ENCODE measurements at regions not wholly inside any gene's neighbourhood (a gene's known extent, or its start where the extent isn't known, plus 50 kb on each side); places are given as distances from the start of the nearest gene placed in this dataset.

DNA sequence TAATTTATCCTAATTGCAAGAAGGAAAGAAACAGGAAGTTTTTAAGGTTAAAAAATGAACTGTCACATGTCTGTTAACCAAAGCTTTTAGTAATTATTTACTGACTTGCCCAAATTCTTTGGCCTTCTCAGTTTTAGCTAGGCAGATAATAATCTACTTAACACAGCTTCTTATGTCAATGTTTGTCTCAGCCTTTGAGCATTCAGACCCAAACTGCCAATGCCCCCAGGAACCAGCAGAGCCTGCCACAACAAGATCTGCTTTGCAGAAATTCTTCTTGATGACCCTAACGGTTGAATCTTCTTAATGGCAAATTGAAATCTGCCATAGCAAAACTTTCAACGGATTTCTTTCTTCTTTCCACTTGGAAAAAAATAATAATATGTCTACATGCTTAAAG is 792.4 kb upstream of the ADGRL2 start:
- ChIA-PET POLR2A (ENCODE audit: low non-redundant PET) (no interaction called here), CTCF (no interaction called here)
- Histone ChIP-seq H3K27me3 (replicated peaks; ENCODE audit: insufficient read depth, low read depth, low read length, poor library complexity) (no peaks in the 10 kb centered on the region), H3K27ac (ENCODE audit: low read depth, low read length, poor library complexity, severe bottlenecking) (no peak overlapping the region), H3K9me3 (ENCODE audit: low read depth, low read length, poor library complexity, severe bottlenecking) (no peaks in the 10 kb centered on the region), H3K4me3 (ENCODE audit: low read depth, low read length, poor library complexity, severe bottlenecking) (no peak overlapping the region), H3K36me3 (ENCODE audit: insufficient read depth, low read length, poor library complexity, severe bottlenecking) (no peaks in the 10 kb centered on the region), H3K4me1 (ENCODE audit: insufficient read depth, low read length, poor library complexity, severe bottlenecking) (no peaks in the 10 kb centered on the region)
- intact Hi-C loops (cut with micrococcal nuclease; ENCODE audit: unreplicated experiment), result no loop called here
- no peak for DNase-seq (ENCODE audit: low spot score)
- no TSS peak for BruUV-seq (replicated peaks)
- TF ChIP-seq, protein P1, sequence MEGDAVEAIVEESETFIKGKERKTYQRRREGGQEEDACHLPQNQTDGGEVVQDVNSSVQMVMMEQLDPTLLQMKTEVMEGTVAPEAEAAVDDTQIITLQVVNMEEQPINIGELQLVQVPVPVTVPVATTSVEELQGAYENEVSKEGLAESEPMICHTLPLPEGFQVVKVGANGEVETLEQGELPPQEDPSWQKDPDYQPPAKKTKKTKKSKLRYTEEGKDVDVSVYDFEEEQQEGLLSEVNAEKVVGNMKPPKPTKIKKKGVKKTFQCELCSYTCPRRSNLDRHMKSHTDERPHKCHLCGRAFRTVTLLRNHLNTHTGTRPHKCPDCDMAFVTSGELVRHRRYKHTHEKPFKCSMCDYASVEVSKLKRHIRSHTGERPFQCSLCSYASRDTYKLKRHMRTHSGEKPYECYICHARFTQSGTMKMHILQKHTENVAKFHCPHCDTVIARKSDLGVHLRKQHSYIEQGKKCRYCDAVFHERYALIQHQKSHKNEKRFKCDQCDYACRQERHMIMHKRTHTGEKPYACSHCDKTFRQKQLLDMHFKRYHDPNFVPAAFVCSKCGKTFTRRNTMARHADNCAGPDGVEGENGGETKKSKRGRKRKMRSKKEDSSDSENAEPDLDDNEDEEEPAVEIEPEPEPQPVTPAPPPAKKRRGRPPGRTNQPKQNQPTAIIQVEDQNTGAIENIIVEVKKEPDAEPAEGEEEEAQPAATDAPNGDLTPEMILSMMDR (conservative IDR thresholded peaks at IDR 0.05; ENCODE audit: low read depth, low read length), result no peak
- no peak for TF ChIP-seq EZH2 (IDR thresholded peaks at IDR 0.05; ENCODE audit: borderline replicate concordance, low read depth, low read length, poor library complexity, severe bottlenecking)

- Histone ChIP-seq H3K27ac (ENCODE audit: low read depth, low read length, poor library complexity, severe bottlenecking) (no peak overlapping the region), H3K9me3 (ENCODE audit: low read depth, low read length, poor library complexity, severe bottlenecking) (no peaks in the 10 kb centered on the region), H3K27me3 (replicated peaks; ENCODE audit: insufficient read depth, low read depth, low read length, poor library complexity) (no peaks in the 10 kb centered on the region), H3K4me1 (ENCODE audit: insufficient read depth, low read length, poor library complexity, severe bottlenecking) (no peaks in the 10 kb centered on the region), H3K36me3 (ENCODE audit: insufficient read depth, low read length, poor library complexity, severe bottlenecking) (no peaks in the 10 kb centered on the region), H3K4me3 (ENCODE audit: low read depth, low read length, poor library complexity, severe bottlenecking) (no peak overlapping the region)
- POLR2A ChIA-PET (ENCODE audit: low non-redundant PET), result no interaction called here
- CTCF ChIA-PET, result no interaction called here
- intact Hi-C loops (cut with micrococcal nuclease; ENCODE audit: unreplicated experiment), result no loop called here
- no peak for TF ChIP-seq EZH2 (IDR thresholded peaks at IDR 0.05; ENCODE audit: borderline replicate concordance, low read depth, low read length, poor library complexity, severe bottlenecking)
- TF ChIP-seq, protein P1 (conservative IDR thresholded peaks at IDR 0.05; ENCODE audit: low read depth, low read length), result no peak
- DNase-seq (ENCODE audit: low spot score), result no peak
- no TSS peak for BruUV-seq (replicated peaks)
These were observed 793.7 kb upstream of the ADGRL2 start for GRCh38 chr1:81007024-81007423.

DNA sequence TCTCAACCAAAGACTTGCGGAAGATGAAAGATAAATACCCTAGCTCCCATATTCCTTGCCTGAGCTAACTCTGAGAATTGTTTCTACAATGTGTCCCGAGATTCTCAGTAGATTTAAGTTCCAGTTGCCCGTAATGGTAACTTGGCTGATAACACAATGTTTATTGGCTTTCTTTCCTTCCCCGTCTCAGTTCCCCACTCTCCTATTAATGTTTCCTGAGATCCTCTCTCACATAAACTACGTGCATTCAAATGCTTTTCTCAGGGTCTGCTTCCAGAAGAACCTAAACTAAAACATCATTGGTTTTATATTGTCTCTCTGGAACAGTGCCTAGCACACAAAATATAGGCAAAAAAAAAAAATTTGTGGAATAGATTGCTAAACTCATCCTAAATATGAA is 794.2 kb upstream of the ADGRL2 start:
- intact Hi-C loops (cut with micrococcal nuclease; ENCODE audit: unreplicated experiment), result no loop called here
- no peaks in the 10 kb centered on the region for H3K9me3 ChIP-seq (ENCODE audit: low read depth, low read length, poor library complexity, severe bottlenecking)
- DNase-seq (ENCODE audit: low spot score), result no peak
- no peak for TF ChIP-seq EZH2 (IDR thresholded peaks at IDR 0.05; ENCODE audit: borderline replicate concordance, low read depth, low read length, poor library complexity, severe bottlenecking)
- TF ChIP-seq, protein P1 (conservative IDR thresholded peaks at IDR 0.05; ENCODE audit: low read depth, low read length), result no peak
- ChIA-PET POLR2A (ENCODE audit: low non-redundant PET) (no interaction called here), CTCF (no interaction called here)
- no peaks in the 10 kb centered on the region for H3K27me3 ChIP-seq (replicated peaks; ENCODE audit: insufficient read depth, low read depth, low read length, poor library complexity)
- BruUV-seq (replicated peaks), result no TSS peak
- no peak overlapping the region for H3K4me3 ChIP-seq (ENCODE audit: low read depth, low read length, poor library complexity, severe bottlenecking)
- no peaks in the 10 kb centered on the region for H3K36me3 ChIP-seq (ENCODE audit: insufficient read depth, low read length, poor library complexity, severe bottlenecking)
- H3K4me1 ChIP-seq (ENCODE audit: insufficient read depth, low read length, poor library complexity, severe bottlenecking), result no peaks in the 10 kb centered on the region
- no peak overlapping the region for H3K27ac ChIP-seq (ENCODE audit: low read depth, low read length, poor library complexity, severe bottlenecking)

Measured in A673 (cell line).